ENCODE measurements at regions not wholly inside any gene's neighbourhood (a gene's known extent, or its start where the extent isn't known, plus 50 kb on each side); places are given as distances from the start of the nearest gene placed in this dataset.

- TF ChIP-seq TAF1 (IDR thresholded peaks at IDR 0.05; ENCODE audit: low read depth, low read length), result no peak
- TF ChIP-seq EZH2 (IDR thresholded peaks at IDR 0.05; ENCODE audit: low read depth, low read length, severe bottlenecking), result no peak
- TF ChIP-seq CTCF (IDR thresholded peaks at IDR 0.05; ENCODE audit: control extremely low read depth in 1 of 3, insufficient read depth in 1 of 3, low read depth in 1 of 3, low read length in 3 of 3), result no peak
- no peak for TF ChIP-seq KDM1A (IDR thresholded peaks at IDR 0.05; ENCODE audit: borderline replicate concordance, low read length)
- no peak for TF ChIP-seq EGR1 (IDR thresholded peaks at IDR 0.05; ENCODE audit: borderline replicate concordance, low read depth, low read length)
- no peak for TF ChIP-seq TBP (IDR thresholded peaks at IDR 0.05; ENCODE audit: low read depth, low read length)
Observed at GRCh38 chr17:73940511-73940910, 263.0 kb upstream of the RPL38 start.
